Vagina (tissue), 2 donors: ENCODE measurements at regions not wholly inside any gene's neighbourhood (a gene's known extent, or its start where the extent isn't known, plus 50 kb on each side); places are given as distances from the start of the nearest gene placed in this dataset.

Experiments
- DNase-seq, 2 donors: peaks; one replicate each; pipeline ENCODE4 v3.0.0-alpha.2; 2017; ENCODE audit errors: extremely low spot score in 2 of 2
- H3K27ac ChIP-seq: fragments of 200-600 bp; sonication (generic); one replicate; pipeline ENCODE4 v1.5.1; 2019
- H3K27me3 ChIP-seq: fragments of 200-600 bp; sonication (generic); one replicate; pipeline ENCODE4 v1.5.1; 2019
- H3K36me3 ChIP-seq, 2 donors: fragments of 200-600 bp; sonication (generic); one replicate each; pipeline ENCODE4 v1.5.1; 2017 to 2019
- H3K4me1 ChIP-seq: fragments of 200-600 bp; sonication (generic); one replicate; pipeline ENCODE4 v1.5.1; 2019
- H3K4me3 ChIP-seq, 2 donors: fragments of 200-600 bp; sonication (generic); 1 replicate in 1 of 2; 2 replicates in 1 of 2; pipeline ENCODE4 v1.5.1; 2016 to 2019
- H3K9me3 ChIP-seq: fragments of 200-600 bp; sonication (generic); one replicate; pipeline ENCODE4 v1.5.1; 2019
- POLR2A ChIP-seq, 2 donors: fragments of 450-650 bp; IDR thresholded peaks; one replicate each; pipeline ENCODE4 v1.6.1; 2017; ENCODE audit warnings: antibody characterized with exemption in 2 of 2, mild to moderate bottlenecking in 2 of 2, moderate library complexity in 2 of 2
- POLR2AphosphoS5 ChIP-seq, 2 donors: sonication (generic); formaldehyde crosslinking; IDR thresholded peaks; one replicate each; pipeline ENCODE4 v1.9.0; 2017; ENCODE audit warnings: antibody characterized with exemption in 2 of 2, mild to moderate bottlenecking in 2 of 2, low read depth in 1 of 2; ENCODE audit not compliant: insufficient read depth in 1 of 2
- intact Hi-C: fragments of 100-400 bp; cut with DNase I; formaldehyde crosslinking; loops from one replicate; pipeline ENCODE4 v1.15.1; 2023
- TF ChIP-seq, protein P1 (sequence below), 3 experiments: fragments of 450-650 bp in 2 of 3; fragments of 200-600 bp in 1 of 3; sonication (generic) in 1 of 3; IDR thresholded peaks; one replicate each; pipeline ENCODE4 v1.5.1; 2017 to 2019; ENCODE audit warnings: antibody characterized with exemption in 3 of 3, mild to moderate bottlenecking in 2 of 3, moderate library complexity in 2 of 3

DNA sequence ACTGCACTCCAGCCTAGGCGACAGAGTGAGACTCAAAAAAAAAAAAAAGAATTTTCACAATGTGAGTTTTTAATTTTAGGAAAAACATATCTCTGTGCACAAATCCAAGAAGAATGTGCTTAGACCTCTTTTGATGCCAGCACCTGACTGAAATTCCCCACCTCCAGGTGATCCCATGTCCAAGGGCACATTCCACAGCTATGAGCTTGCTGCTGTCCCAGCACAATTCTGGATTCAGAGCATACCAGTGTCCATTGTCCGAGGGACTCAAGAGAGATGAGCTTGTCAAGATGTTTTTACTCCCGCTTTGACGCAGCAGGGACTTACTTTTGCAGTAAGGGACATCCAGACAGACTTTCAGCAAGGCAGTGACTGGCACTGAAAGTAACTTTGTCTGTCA lies 489.1 kb upstream of the ACVR2A start:
- Histone ChIP-seq H3K36me3 (no peaks in the 10 kb centered on the region), H3K27me3 (no peaks in the 10 kb centered on the region), H3K27ac (no peak overlapping the region), H3K4me3 (no peak overlapping the region), H3K9me3 (no peaks in the 10 kb centered on the region), H3K4me1 (no peaks in the 10 kb centered on the region)
- intact Hi-C loops = no loop called here
- DNase-seq = no peak
- no peak for TF ChIP-seq POLR2AphosphoS5 (IDR thresholded peaks at IDR 0.05; ENCODE audit: insufficient read depth in 1 of 2, low read depth in 1 of 2)
- TF ChIP-seq, protein P1, sequence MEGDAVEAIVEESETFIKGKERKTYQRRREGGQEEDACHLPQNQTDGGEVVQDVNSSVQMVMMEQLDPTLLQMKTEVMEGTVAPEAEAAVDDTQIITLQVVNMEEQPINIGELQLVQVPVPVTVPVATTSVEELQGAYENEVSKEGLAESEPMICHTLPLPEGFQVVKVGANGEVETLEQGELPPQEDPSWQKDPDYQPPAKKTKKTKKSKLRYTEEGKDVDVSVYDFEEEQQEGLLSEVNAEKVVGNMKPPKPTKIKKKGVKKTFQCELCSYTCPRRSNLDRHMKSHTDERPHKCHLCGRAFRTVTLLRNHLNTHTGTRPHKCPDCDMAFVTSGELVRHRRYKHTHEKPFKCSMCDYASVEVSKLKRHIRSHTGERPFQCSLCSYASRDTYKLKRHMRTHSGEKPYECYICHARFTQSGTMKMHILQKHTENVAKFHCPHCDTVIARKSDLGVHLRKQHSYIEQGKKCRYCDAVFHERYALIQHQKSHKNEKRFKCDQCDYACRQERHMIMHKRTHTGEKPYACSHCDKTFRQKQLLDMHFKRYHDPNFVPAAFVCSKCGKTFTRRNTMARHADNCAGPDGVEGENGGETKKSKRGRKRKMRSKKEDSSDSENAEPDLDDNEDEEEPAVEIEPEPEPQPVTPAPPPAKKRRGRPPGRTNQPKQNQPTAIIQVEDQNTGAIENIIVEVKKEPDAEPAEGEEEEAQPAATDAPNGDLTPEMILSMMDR (IDR thresholded peaks at IDR 0.05) = no peak
- no peak for TF ChIP-seq POLR2A (IDR thresholded peaks at IDR 0.05)

DNA sequence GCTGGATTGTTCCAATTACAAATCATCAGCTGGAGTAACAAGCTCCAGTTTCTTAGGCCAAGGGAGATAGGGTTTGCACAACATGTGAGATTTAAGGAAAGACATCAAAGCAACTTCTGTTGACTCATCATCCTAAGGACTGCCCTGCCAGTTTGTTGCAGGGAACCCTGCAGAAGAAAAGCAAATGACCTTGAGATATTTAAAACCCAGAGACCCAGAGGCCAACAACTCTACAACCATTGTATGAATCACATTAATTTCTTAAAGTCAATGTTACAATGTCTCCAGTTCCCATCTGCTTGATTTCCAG lies 491.8 kb upstream of the ACVR2A start:
- Histone ChIP-seq H3K27me3 (no peaks in the 10 kb centered on the region), H3K4me1 (no peaks in the 10 kb centered on the region), H3K4me3 (no peak overlapping the region), H3K9me3 (no peaks in the 10 kb centered on the region), H3K27ac (no peak overlapping the region), H3K36me3 (no peaks in the 10 kb centered on the region)
- no peak for DNase-seq
- TF ChIP-seq POLR2AphosphoS5 (IDR thresholded peaks at IDR 0.05; ENCODE audit: insufficient read depth in 1 of 2, low read depth in 1 of 2) = no peak
- intact Hi-C loops = no loop called here

DNA sequence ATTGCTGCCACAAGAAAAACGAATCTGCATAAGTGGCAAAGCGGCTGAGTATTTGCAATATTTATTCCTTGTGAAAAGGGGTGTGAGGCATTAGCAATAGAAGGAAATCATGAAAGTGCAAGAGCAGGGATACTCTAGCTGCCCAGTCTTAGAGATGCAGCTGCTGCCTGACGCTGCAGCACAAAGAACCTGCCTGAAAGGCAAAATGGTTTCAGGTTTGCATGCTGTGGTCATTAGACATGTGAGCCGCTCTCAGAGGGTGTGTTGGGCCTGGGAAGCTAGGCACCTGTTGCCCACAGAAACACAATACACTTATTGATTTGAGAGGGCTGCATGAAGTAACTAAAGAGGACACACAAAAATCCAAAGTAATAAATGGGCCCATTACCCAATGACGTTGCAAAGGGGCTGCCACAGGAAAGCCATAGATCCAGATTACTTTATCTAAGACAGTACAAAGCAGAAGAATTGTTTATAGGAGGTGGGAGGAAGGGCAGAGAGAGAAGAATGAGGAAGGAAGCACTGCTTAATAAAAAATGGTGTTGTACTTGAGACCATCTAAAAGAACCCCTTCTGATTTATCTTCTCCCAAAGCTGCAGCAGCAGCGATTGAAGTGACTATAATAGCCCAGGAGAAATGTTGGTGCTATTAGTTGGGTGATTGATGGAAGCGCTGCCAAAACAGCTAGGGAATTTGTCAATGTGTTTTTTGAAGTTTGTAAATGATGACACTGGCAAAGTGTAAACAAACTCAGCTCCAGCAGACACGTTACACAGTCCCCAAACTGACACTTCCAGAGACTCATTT lies 492.4 kb upstream of the ACVR2A start:
- TF ChIP-seq, protein P1 (IDR thresholded peaks at IDR 0.05) = no peak
- no peak for TF ChIP-seq POLR2AphosphoS5 (IDR thresholded peaks at IDR 0.05; ENCODE audit: insufficient read depth in 1 of 2, low read depth in 1 of 2)
- no peak for TF ChIP-seq POLR2A (IDR thresholded peaks at IDR 0.05)
- H3K27me3 ChIP-seq = no peaks in the 10 kb centered on the region
- H3K9me3 ChIP-seq = no peaks in the 10 kb centered on the region
- intact Hi-C loops = no loop called here
- no peak for DNase-seq
- no peak overlapping the region for H3K4me3 ChIP-seq
- no peak overlapping the region for H3K27ac ChIP-seq
- H3K36me3 ChIP-seq = no peaks in the 10 kb centered on the region
- no peaks in the 10 kb centered on the region for H3K4me1 ChIP-seq

DNA sequence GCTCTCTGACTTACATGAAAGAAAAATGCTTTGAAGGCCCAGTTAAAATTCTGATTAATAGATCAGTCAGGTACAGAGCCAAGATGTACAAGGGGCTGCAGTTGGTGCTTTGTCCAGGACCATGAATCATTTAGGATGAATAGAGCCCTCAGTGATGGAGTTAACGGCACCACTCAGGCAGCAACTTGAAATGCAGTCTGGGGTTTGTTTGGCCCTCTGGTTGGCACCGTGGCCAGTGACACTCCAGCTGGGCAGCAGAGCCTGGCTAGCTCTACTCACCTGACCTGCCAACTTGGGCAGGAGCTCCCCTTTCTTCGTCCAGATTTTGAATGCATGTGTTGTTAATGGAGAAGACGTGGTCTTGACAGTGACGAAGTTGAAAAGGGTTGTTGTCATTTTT lies 493.0 kb upstream of the ACVR2A start:
- Histone ChIP-seq H3K36me3 (no peaks in the 10 kb centered on the region), H3K27ac (no peak overlapping the region), H3K4me1 (no peaks in the 10 kb centered on the region), H3K27me3 (no peaks in the 10 kb centered on the region), H3K9me3 (no peaks in the 10 kb centered on the region), H3K4me3 (no peak overlapping the region)
- TF ChIP-seq POLR2AphosphoS5 (IDR thresholded peaks at IDR 0.05; ENCODE audit: insufficient read depth in 1 of 2, low read depth in 1 of 2) = no peak
- no peak for TF ChIP-seq POLR2A (IDR thresholded peaks at IDR 0.05)
- TF ChIP-seq, protein P1 (IDR thresholded peaks at IDR 0.05) = no peak
- no peak for DNase-seq
- intact Hi-C loops = no loop called here

DNA sequence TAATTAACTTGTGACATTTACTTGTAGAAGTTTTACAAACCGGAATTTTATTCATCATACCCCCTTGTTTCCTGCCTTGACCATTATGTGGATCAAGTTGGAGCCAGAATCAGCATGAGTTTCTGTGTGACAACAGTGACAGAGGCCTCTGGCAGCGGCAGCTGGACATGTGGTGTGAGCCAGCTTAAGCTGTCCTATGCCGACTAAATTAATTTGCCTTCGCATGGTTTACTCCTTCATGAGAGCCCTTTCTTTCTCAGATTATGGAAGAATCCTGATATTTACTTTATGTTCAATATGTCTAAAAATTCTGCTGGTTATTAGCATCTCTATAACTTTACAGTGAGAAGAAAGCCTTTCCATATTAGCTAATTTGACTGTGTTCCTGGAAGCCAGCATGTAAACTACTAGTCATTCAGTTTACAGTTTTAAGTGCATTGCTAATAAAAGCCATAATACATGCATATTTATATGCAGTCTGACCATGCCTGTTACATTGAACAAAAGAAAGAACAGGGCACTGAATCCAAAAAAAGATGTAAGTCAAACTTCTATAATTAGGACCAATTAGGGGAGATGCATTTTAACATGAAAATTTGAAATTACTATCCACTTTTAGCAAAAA lies 495.8 kb upstream of the ACVR2A start:
- intact Hi-C loops = no loop called here
- Histone ChIP-seq H3K4me1 (no peaks in the 10 kb centered on the region), H3K4me3 (no peak overlapping the region), H3K27ac (no peak overlapping the region), H3K9me3 (peaks cover 4% of the 10 kb centered on the region), H3K36me3 (no peaks in the 10 kb centered on the region), H3K27me3 (no peaks in the 10 kb centered on the region)
- TF ChIP-seq POLR2A (IDR thresholded peaks at IDR 0.05) = no peak
- no peak for DNase-seq

DNA sequence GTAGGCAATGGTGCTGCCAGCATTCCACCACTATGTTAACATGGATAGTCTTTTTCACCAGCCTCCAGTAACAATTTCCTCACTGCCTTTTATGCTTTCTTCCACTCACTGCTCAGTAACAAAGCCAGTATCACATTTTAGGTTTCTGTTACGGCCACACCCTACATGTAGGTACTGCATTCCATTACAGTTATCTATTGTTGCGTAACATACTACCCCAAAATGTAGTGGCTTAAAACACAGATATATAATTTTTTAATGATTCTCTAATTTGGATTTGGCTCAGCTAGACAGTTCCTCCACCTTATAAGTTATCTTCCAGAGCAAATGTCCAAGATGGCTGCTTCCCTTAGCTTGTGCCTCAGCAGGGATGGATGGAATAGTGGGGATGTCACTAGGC lies 498.7 kb upstream of the ACVR2A start:
- Histone ChIP-seq H3K27me3 (no peaks in the 10 kb centered on the region), H3K9me3 (peaks cover 4% of the 10 kb centered on the region)

More for the DNA sequence above, 498.7 kb upstream of the ACVR2A start:
- no peak overlapping the region for H3K4me3 ChIP-seq
- no peaks in the 10 kb centered on the region for H3K36me3 ChIP-seq
- no peak for DNase-seq
- no peaks in the 10 kb centered on the region for H3K4me1 ChIP-seq
- TF ChIP-seq, protein P1 (IDR thresholded peaks at IDR 0.05) = no peak
- TF ChIP-seq POLR2A (IDR thresholded peaks at IDR 0.05) = no peak
- no peak for TF ChIP-seq POLR2AphosphoS5 (IDR thresholded peaks at IDR 0.05; ENCODE audit: insufficient read depth in 1 of 2, low read depth in 1 of 2)
- intact Hi-C loops = no loop called here
- no peak overlapping the region for H3K27ac ChIP-seq
